H54 (cell line): ENCODE measurements at regions not wholly inside any gene's neighbourhood (a gene's known extent, or its start where the extent isn't known, plus 50 kb on each side); places are given as distances from the start of the nearest gene placed in this dataset.

Source experiments
- DNase-seq: peaks from one replicate; pipeline ENCODE4 v3.0.0; 2011; ENCODE audit warnings: low spot score, mixed read lengths; ENCODE audit not compliant: insufficient read length
- FAIRE-seq: peaks from 3 replicates; lab custom pipeline; 2011; peaks lifted over from hg19 to GRCh38; lab: Jason Lieb, UNC
- POLR2A ChIP-seq: IDR thresholded peaks from 2 replicates; pipeline ENCODE4 v1.6.1; 2011; ENCODE audit warnings: low read depth, mild to moderate bottlenecking, low read length

DNA sequence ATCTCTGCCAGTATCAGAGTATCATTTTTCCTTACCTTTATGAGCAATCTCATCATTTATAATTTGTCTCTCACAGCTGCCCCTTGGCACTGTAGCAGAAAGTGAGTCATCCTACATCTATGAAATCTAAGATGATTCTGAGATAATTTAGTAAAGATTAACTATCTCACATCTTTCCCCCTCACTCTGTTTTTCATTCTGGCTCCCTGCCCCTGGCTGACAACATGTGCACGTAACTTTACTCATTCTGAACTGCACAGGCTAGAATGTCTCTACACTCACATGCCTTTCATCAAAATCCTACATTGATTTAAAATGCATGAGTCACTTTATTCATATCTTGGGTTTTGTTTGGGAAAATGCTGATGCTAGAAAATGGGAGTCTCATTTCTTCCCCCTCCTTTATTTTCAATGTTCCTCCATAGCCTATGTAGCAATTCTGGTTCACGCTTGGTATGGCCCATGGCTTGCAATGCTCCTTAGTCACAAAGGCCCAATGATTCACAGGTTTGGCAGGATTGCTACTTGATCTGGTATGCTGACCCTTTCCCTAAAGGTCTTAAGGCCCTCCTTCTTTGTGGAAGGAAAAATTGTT lies 838.5 kb downstream of the TUSC7 start:
- DNase-seq (no peak), FAIRE-seq (no peak)
- no peak for TF ChIP-seq POLR2A

DNA sequence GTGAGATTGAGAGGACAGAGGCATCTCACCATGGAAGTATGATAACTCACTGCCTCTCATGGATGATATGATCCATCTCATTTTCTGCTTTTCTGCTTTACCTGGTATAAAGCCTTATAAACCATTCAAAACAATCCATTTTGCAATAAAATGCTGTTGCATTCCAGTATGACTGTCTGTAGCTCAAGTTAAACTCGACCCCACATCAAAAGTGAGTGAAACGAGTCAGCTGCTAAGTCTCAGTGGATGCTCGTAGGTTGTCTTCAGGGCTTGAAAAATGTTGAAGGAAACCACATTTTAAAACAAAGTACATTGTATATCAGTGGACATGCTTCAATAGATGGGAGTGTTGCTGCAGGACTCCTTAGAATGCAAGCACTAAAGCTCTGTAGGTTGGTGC lies 839.0 kb downstream of the TUSC7 start:
- no peak for TF ChIP-seq POLR2A
- DNase-seq (no peak), FAIRE-seq (no peak)

DNA sequence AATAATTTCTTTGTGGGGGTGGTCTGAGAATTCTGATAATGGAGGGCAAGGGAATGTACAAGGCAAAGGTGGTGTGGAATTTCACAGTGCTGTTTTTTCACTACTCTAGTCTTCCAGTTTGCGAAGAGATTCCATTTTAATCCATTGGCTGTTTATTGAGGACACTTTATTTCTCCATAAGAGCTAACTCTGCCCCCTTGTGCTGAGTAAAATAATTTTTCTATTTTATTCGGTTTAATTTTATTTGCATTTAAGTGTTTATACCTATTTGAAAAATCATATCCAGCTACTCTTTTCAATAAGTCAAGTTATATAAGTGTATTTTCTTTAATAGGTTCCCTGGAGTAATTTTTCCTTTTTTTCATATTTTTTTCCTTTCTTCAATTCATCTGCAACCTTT lies 840.1 kb downstream of the TUSC7 start:
- no peak for TF ChIP-seq POLR2A
- DNase-seq (no peak), FAIRE-seq (no peak)

DNA sequence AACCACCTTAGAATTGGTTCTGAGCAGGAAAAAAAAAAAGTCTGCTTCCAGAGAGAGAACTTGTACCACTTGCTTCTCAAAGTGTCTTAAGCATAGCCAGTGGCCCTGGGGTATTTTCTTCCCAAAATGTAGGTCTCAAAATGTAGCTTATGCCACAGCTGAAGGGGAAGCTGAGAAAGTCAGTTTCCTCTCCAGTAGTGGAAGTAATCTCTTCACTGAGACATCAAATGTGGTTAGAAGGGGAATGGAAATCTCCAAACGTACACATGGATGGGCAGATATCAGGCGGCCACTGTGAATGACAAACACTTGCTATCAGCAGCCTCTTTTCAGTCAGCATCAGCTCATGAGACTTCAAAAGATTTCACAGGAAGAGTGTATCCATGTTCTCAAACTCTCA lies 841.2 kb downstream of the TUSC7 start:
- FAIRE-seq (no peak), DNase-seq (no peak)
- TF ChIP-seq POLR2A = no peak

DNA sequence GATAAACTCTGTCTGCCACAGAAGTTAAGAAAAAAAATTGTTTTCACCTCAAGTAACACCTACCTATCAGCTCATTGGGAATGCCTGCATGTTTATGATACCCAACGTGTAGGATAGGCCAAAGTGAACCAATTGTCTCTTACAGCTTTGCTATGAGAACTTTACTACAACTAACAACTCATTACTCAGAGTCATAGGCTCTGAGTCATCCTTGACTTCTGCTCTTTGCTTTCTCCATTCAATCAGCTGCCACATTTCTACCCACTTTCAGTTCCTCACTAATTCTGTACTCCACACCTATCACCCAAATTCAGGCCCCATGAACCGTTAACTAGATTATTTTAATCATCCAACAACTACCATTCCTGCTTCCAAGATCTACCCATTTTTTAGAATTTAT lies 843.9 kb downstream of the TUSC7 start:
- DNase-seq (no peak), FAIRE-seq (no peak)
- no peak for TF ChIP-seq POLR2A

DNA sequence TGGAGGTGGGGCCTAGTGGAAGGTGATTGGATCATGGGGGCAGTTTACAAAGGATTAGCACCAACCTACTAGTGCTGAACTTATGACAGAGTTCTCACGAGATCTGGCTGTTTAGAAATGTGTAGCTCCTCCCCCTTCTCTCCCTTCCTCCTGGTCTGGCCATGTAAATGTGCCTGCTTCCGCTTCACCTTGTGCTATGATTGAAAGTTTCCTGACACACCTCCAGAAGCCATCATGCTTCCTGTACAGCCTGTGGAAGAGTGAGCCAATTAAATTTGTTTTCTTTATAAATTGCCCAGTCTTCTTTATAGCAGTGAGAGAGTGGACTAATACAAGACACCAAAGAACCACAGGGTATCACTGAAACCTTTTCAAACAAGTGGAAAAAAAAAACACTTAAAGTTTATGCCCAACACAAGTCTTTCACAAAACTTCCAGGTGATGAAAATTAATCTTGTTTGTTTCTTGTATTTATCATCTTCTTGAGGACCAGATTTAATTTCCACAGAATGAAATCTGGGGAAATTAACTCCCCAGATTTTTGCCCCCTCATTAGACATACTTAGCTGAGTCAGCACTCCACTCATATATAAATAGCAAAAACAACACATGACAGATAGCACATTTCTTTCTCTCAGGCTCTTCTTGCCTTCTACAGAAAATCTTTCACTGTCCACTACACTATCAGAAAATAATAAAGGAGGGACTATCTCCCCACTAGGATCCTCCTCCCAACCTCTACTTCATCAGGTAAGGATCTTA lies 847.2 kb downstream of the TUSC7 start:
- TF ChIP-seq POLR2A = no peak
- DNase-seq (no peak), FAIRE-seq (no peak)

DNA sequence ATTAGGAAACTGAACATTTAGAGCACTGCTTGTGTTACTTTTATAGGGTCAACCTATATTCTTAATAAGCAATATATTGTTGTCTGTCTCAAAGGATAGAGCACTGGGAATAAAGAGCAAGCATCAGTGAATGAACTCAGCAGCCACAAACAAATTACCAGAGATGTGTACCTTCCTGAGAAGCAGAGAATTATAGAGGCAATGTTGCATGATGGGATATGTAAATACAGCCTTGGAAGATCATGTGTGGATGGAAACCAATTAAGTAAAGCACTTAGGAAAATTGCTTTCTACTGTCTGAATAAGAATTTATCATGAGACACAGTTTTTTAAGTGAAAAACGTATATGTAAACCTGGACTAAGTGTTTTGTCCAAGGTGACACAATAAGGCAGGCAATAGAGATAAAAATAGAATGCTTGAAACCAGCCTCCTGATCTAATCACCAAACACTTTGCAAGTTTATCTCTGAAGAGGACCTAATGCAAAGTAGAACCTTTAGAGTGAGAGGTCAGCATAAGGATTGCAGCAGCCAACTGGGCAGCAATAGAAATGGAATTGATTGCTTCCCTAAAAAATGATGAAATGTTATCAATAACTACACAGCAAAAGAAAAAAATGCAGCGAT lies 848.0 kb downstream of the TUSC7 start:
- DNase-seq = no peak
- no peak for TF ChIP-seq POLR2A
- no peak for FAIRE-seq

DNA sequence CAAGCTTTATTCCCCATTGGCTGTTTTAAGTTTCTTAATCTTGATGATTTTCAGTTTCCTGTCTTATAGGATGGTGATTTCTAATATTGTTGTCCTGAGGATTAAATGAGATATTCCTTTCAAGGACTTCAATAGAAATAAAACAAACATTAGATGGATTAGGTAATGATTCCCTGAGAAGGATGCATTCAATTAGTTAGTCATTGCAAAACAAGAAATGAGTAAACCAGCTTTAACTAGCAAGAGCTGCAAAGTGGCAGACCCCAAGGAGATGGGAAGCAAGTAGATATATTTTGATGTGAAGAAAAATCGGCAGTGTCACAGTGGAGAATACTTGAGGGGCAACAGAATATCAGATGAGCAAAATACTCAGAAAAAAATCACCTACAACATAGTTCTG lies 849.1 kb downstream of the TUSC7 start:
- no peak for FAIRE-seq
- TF ChIP-seq POLR2A = no peak
- DNase-seq = no peak

DNA sequence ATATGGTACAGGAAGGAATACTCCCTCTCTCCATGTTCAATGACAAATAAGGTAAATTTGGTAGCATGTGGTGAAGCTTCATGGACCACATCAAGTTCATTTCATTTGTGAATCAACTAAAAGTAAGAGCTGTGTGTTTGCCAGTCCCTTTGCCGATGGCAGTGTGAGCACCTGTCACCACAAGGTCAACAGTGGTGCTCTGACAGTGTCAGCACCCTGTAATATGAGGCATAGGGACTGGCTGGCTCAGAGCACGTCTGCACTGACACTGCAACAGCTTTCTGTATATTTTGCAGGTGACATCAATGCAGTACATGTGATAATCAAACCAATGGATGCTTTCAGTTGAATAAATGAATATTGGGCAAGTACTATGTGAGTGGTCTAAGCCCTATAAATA lies 852.4 kb downstream of the TUSC7 start:
- FAIRE-seq = no peak
- no peak for TF ChIP-seq POLR2A
- DNase-seq = no peak

DNA sequence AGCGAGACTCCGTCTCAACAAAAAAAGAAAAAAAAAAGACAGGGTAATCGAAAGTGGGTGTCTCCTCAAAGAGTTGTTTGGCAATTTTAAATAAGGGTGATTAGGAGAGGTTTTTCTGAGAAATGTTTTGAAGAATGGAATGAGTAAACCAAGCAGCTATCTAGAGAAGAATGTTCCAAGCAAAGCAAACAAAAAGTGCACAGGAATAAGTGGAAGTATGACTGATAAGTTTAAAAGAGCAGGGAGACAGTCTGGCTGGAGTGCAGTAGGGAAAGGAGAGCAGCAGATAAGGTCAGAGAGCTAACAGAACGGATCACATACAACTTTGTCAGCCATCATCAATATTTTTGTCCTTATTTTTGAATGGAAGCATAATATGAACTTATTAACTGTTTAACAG lies 853.5 kb downstream of the TUSC7 start:
- DNase-seq (no peak), FAIRE-seq (no peak)
- no peak for TF ChIP-seq POLR2A

DNA sequence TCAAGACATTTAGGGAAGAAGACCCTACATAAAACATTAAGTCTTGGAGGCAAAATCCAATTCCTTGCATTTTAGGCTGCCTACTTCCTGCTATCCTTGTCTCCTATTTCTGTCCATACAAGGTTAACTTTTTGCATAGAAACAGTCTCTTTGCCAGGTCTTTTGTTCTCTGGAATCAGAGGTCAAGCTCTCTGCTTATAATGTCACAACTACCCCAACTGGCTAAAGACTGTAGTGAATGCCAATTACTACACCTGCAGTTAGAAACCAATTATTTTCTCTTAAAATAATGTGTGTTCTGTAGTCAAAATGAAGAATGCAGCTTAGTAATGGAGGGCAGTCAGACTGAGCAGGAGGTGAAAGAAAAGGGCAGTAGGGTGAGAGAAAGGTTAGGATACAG lies 856.2 kb downstream of the TUSC7 start:
- no peak for TF ChIP-seq POLR2A
- no peak for FAIRE-seq

DNA sequence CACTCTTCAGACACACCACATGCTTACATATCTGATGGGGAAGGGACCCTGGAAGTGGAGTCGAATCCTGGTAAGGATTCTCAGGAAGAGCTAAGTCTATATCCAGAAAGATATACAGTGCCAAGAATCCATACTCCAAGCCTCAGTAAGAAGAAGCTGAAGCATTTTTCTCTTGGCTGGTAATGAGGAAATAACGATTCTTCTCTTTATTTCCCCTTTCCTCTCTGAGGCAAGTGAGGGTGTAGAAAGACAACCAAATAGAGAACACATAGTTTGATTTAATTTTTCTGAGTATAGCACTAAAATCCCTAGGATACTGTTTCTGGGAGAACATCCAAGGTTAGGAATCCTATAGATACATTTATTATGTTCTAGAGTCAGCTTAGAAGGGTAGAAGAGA lies 857.3 kb downstream of the TUSC7 start:
- no peak for FAIRE-seq
- DNase-seq = no peak
- no peak for TF ChIP-seq POLR2A

More for the DNA sequence above, 856.2 kb downstream of the TUSC7 start:
- no peak for DNase-seq

DNA sequence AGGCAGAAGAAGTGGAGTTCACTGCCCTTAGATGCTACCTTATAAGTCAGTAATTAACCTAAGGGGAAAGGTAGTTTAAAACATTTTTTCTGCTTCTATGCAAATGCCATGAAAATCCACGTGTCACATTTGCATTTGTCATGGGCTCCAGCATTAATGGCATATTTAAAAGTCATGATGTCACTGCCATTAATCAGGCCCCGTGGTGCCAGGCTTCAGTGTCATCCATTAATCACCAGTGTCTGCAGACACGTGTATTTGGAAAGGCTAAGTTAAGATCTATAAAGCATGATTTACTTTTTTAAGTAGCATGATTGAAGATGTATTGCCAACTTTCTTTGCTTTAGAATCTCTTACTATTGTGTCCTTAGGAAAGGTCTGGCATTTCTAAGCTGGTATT lies 857.8 kb downstream of the TUSC7 start:
- FAIRE-seq (no peak), DNase-seq (no peak)
- TF ChIP-seq POLR2A = no peak

DNA sequence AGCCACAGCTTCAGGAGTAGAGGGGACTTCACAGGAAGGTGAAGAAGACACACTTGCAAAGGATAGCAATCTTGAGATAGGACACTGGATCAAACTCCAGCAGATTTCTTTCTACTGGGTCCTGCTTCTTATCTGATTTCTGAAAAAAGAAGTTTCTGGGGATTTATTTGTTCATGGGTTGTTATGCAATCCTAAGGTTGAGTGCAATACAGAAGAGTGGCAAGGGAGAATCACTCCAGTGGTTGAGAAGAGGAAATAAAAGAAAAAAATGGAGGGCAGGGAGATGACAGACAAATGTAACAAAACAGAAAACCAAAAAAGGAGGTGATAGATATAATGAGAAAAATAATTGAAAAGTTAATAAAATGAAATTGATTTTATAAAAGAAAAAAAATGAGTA lies 858.3 kb downstream of the TUSC7 start:
- TF ChIP-seq POLR2A = no peak

DNA sequence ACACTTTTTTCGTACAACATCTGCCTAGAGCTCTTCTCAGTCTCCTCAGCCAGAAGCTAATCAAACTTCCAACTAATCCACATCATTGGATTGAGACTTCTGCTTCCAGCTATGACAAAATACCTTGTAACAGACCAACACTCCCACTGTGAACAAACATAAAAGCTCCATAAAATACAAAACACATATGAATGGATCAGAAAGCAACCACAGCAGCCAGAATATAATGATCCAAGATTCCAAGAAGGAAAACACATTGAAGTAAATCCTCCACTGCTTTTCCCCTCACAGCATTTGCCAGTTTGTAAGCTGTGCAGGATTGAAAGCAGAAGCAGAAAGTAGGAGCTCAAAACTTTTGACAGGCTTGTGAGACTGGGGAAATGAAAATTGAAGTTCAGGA lies 863.2 kb downstream of the TUSC7 start:
- FAIRE-seq (no peak), DNase-seq (no peak)
- no peak for TF ChIP-seq POLR2A

More for the DNA sequence above, 858.3 kb downstream of the TUSC7 start:
- FAIRE-seq = no peak
- DNase-seq = no peak
